ENCODE measurements at regions not wholly inside any gene's neighbourhood (a gene's known extent, or its start where the extent isn't known, plus 50 kb on each side); places are given as distances from the start of the nearest gene placed in this dataset.

GRCh38 chrX:147675819-147676218, 235.9 kb upstream of the FMR1 start:
- no peak for TF ChIP-seq POLR2AphosphoS5 (IDR thresholded peaks at IDR 0.05; ENCODE audit: low read depth, low read length)
- TF ChIP-seq, protein P1, sequence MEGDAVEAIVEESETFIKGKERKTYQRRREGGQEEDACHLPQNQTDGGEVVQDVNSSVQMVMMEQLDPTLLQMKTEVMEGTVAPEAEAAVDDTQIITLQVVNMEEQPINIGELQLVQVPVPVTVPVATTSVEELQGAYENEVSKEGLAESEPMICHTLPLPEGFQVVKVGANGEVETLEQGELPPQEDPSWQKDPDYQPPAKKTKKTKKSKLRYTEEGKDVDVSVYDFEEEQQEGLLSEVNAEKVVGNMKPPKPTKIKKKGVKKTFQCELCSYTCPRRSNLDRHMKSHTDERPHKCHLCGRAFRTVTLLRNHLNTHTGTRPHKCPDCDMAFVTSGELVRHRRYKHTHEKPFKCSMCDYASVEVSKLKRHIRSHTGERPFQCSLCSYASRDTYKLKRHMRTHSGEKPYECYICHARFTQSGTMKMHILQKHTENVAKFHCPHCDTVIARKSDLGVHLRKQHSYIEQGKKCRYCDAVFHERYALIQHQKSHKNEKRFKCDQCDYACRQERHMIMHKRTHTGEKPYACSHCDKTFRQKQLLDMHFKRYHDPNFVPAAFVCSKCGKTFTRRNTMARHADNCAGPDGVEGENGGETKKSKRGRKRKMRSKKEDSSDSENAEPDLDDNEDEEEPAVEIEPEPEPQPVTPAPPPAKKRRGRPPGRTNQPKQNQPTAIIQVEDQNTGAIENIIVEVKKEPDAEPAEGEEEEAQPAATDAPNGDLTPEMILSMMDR (IDR thresholded peaks at IDR 0.05), result no peak
- TF ChIP-seq, protein P2, sequence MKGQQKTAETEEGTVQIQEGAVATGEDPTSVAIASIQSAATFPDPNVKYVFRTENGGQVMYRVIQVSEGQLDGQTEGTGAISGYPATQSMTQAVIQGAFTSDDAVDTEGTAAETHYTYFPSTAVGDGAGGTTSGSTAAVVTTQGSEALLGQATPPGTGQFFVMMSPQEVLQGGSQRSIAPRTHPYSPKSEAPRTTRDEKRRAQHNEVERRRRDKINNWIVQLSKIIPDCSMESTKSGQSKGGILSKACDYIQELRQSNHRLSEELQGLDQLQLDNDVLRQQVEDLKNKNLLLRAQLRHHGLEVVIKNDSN (IDR thresholded peaks at IDR 0.05; ENCODE audit: borderline replicate concordance, low read depth), result no peak
- no peak for TF ChIP-seq NFIC (IDR thresholded peaks at IDR 0.05; ENCODE audit: borderline replicate concordance)
- TF ChIP-seq FOXJ3 (CRISPR knock-in tag; IDR thresholded peaks at IDR 0.05), result no peak
- no peak for TF ChIP-seq EZH2phosphoT487 (IDR thresholded peaks at IDR 0.05; ENCODE audit: borderline replicate concordance, low read depth)

All from SK-N-SH (cell line).